ENCODE measurements at regions not wholly inside any gene's neighbourhood (a gene's known extent, or its start where the extent isn't known, plus 50 kb on each side); places are given as distances from the start of the nearest gene placed in this dataset.

DNA sequence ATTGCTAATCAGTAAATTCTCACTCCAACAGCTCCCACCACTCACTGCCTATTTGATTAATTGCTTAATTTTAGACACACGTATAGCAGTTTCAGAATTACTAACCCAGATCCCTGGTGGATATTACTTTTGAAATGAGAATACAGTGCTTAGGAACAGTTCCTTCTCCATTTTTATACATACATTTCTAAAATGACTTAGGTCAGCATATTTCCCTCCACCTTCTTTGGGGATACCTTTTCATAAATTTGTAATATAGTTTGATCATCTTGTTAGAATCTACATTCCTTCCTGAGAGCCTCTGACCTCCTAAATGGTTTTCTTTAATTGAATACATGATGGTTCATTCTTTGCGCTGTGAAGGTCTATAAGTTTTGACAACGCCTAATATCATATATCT is 279.8 kb upstream of the NETO1 start:
- Histone ChIP-seq H3K56ac (ENCODE audit: insufficient read length, low read depth, low read length) (no peak overlapping the region), H3K4ac (ENCODE audit: low read depth, low read length) (no peak overlapping the region), H3K23ac (ENCODE audit: insufficient read length, low read depth, low read length) (no peak overlapping the region), H2BK12ac (ENCODE audit: insufficient read length, low read depth, low read length) (no peak overlapping the region), H2BK5ac (ENCODE audit: insufficient read length, low read length) (no peak overlapping the region), H3K14ac (ENCODE audit: insufficient read depth, low read length) (no peak overlapping the region), H3K9me3 (ENCODE audit: control insufficient read depth, low read depth, low read length) (no peaks in the 10 kb centered on the region), H3K23me2 (ENCODE audit: insufficient read length, low read depth, low read length, poor library complexity, severe bottlenecking) (no peaks in the 10 kb centered on the region), H3T11ph (ENCODE audit: low read length) (no peak overlapping the region), H3K4me2 (ENCODE audit: insufficient read depth, insufficient read length, low read length) (no peak overlapping the region), H3K9ac (ENCODE audit: extremely low read depth, insufficient read length, low read length) (no peak overlapping the region), H4K8ac (replicated peaks; ENCODE audit: insufficient read length, low read depth, low read length) (no peak overlapping the region), H2BK120ac (ENCODE audit: low read depth, low read length, poor library complexity, severe bottlenecking) (no peak overlapping the region), H3K27ac (ENCODE audit: insufficient read length, low read depth, low read length) (no peak overlapping the region), H3K79me1 (ENCODE audit: insufficient read depth, low read depth, low read length, poor library complexity, severe bottlenecking) (no peaks in the 10 kb centered on the region), H3K27me3 (ENCODE audit: insufficient read depth, low read length) (no peaks in the 10 kb centered on the region), H3K79me2 (ENCODE audit: insufficient read depth, low read length) (no peaks in the 10 kb centered on the region), H4K20me1 (ENCODE audit: control insufficient read depth, insufficient read depth, insufficient read length) (no peaks in the 10 kb centered on the region), H3K18ac (ENCODE audit: insufficient read length, low read depth, low read length) (no peak overlapping the region), H4K91ac (ENCODE audit: insufficient read length, low read depth, low read length) (no peak overlapping the region), H2BK20ac (ENCODE audit: low read depth, low read length, poor library complexity, severe bottlenecking) (no peak overlapping the region), H2AFZ (ENCODE audit: low read length) (no peak overlapping the region), H4K5ac (ENCODE audit: insufficient read length, low read depth, low read length) (no peak overlapping the region), H2AK5ac (ENCODE audit: insufficient read length, low read length) (no peak overlapping the region), H3K4me1 (ENCODE audit: insufficient read depth, low read length) (no peaks in the 10 kb centered on the region), H2BK15ac (ENCODE audit: low read depth, low read length) (no peak overlapping the region)
- Mint-ChIP-seq H3K4me3 (no peak overlapping the region), H3K36me3 (ENCODE audit: insufficient read depth in 1 of 3, low read depth in 3 of 3) (no peaks in the 10 kb centered on the region), H3K27ac (no peak overlapping the region), H3K27me3 (ENCODE audit: low read depth) (no peaks in the 10 kb centered on the region), H3K4me1 (no peaks in the 10 kb centered on the region), H3K9me3 (peaks cover 0 to 3% of the 10 kb centered on the region in 2 experiments; a peak in 1 of 5 replicates)
- DNase-seq, result no peak
- TF ChIP-seq, protein P1, sequence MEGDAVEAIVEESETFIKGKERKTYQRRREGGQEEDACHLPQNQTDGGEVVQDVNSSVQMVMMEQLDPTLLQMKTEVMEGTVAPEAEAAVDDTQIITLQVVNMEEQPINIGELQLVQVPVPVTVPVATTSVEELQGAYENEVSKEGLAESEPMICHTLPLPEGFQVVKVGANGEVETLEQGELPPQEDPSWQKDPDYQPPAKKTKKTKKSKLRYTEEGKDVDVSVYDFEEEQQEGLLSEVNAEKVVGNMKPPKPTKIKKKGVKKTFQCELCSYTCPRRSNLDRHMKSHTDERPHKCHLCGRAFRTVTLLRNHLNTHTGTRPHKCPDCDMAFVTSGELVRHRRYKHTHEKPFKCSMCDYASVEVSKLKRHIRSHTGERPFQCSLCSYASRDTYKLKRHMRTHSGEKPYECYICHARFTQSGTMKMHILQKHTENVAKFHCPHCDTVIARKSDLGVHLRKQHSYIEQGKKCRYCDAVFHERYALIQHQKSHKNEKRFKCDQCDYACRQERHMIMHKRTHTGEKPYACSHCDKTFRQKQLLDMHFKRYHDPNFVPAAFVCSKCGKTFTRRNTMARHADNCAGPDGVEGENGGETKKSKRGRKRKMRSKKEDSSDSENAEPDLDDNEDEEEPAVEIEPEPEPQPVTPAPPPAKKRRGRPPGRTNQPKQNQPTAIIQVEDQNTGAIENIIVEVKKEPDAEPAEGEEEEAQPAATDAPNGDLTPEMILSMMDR (conservative IDR thresholded peaks at IDR 0.05), result no peak
- WGBS (ENCODE audit: extremely low coverage, insufficient read length, low lambda C conversion rate), result no CpG with 5 or more reads among the region's 3 CpGs

Measured in H9 (cell line).